ENCODE measurements at regions not wholly inside any gene's neighbourhood (a gene's known extent, or its start where the extent isn't known, plus 50 kb on each side); places are given as distances from the start of the nearest gene placed in this dataset.

DNA sequence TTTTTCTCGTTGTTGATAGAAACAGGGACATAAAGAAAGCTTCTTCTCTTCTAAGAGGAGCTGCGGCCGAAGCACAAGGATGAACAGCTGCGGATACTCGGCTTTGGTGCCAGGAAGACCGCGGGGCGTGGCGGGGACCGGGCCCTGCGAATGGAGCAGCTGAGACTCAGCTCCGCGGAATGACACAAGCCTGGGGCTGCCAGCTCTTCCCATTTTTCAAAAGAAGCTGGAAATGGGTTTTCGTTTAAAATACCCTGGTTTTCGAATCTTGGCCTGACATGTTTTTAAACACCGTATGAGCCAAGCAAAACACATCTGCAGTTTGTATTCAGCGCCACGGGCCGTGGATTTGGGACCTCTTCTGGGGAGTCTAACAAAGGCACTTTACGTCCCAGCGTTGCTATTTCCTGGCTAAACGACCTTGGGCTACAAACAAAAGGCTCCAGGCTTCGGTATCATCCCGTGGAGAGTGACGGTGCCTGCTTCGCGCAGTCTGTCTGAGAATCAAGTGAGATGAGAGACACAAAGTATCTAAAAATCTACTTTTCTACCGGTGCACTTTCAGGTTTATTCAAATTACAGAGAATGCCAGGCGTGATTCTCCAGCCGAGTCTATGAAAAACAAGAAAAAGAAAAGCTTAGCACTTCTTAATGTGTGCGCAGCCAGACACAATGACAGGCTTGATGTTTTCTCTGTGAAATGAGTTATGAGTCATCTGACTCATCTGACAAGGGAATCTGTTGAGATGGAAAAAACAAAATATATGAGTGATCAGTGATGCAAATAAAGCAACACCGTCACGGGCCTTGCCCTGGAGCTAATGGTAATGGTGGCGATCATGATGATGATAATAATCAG is 114.0 kb upstream of the TMEM132D start:
- H3K4me3 Mint-ChIP-seq (ENCODE audit: unreplicated experiment) = peak overlapping the region; percentile 23
- DNase-seq (ENCODE audit: unreplicated experiment) = peak; percentile 35
- H3K4me1 Mint-ChIP-seq (ENCODE audit: insufficient read depth, unreplicated experiment) = peaks cover 4% of the 10 kb centered on the region
- POLR2A ChIA-PET = interaction anchor here (1.9 kb wide), 1 partner anchor 1194 kb away, joined by 5 read pairs; the partner anchor contains the start of gene SLC15A4
- no peaks in the 10 kb centered on the region for H3K36me3 Mint-ChIP-seq (ENCODE audit: insufficient read depth, unreplicated experiment)
- no peak for TF ChIP-seq CTCF (IDR thresholded peaks at IDR 0.05; ENCODE audit: unreplicated experiment)
- H3K27ac Mint-ChIP-seq (ENCODE audit: low read depth, unreplicated experiment) = no peak overlapping the region
- no peaks in the 10 kb centered on the region for H3K27me3 Mint-ChIP-seq (ENCODE audit: insufficient read depth, unreplicated experiment)
- intact Hi-C loops (cut with micrococcal nuclease) = no loop called here
- BruUV-seq (replicated peaks) = no TSS peak
- CTCF ChIA-PET = interaction anchor here (0.6 to 5.6 kb wide), 10 partner anchors 9 to 824 kb away, joined by 3 to 49 read pairs (median 4); no protein-coding TSS in a partner anchor
- H3K9me3 Mint-ChIP-seq (ENCODE audit: unreplicated experiment) = no peaks in the 10 kb centered on the region

- intact Hi-C loops (cut with micrococcal nuclease) = no loop called here
- Mint-ChIP-seq H3K27ac (ENCODE audit: low read depth, unreplicated experiment) (no peak overlapping the region), H3K27me3 (ENCODE audit: insufficient read depth, unreplicated experiment) (peaks cover 7% of the 10 kb centered on the region), H3K36me3 (ENCODE audit: insufficient read depth, unreplicated experiment) (peaks cover 5% of the 10 kb centered on the region), H3K9me3 (ENCODE audit: unreplicated experiment) (no peaks in the 10 kb centered on the region), H3K4me1 (ENCODE audit: insufficient read depth, unreplicated experiment) (peaks cover 4% of the 10 kb centered on the region), H3K4me3 (ENCODE audit: unreplicated experiment) (no peak overlapping the region)
- DNase-seq (ENCODE audit: unreplicated experiment) = no peak
- no peak for TF ChIP-seq CTCF (IDR thresholded peaks at IDR 0.05; ENCODE audit: unreplicated experiment)
- CTCF ChIA-PET = interaction anchor here (0.9 to 5.6 kb wide), 5 partner anchors 9 to 331 kb away, joined by 3 to 49 read pairs (median 4); no protein-coding TSS in a partner anchor
- POLR2A ChIA-PET = interaction anchor here (1.9 kb wide), 1 partner anchor 1194 kb away, joined by 5 read pairs; the partner anchor contains the start of gene SLC15A4
- no TSS peak for BruUV-seq (replicated peaks)
These were observed 114.8 kb upstream of the TMEM132D start for GRCh38 chr12:130018614-130019013.

DNA sequence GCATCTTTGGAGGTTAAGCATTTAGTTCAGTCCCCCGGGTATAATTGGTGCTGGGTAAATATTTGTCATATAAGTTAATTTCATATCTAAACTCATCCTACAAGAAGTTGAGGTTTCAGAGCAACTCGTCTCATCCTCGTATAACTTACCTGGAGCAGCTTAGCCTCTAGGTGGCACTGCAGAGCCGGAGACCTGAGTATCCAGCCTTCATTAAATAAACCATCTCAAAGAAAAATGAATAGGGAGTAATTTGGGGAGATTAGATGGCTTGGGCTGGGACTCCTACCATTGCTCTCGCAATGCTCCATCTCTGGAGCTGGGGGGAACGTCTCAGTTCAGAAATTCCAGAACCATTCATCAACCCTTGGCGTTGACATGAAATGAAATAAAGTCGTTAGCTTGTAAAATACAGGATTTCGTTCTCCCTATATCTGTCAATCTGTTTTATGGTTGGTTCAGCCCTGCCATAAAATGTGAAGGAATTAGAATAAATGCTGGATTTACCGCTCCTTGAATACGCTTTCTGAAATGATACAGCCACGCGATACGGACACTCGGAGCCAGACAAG is 122.9 kb upstream of the TMEM132D start:
- Mint-ChIP-seq H3K4me3 (ENCODE audit: unreplicated experiment) (no peak overlapping the region), H3K4me1 (ENCODE audit: insufficient read depth, unreplicated experiment) (no peaks in the 10 kb centered on the region), H3K27me3 (ENCODE audit: insufficient read depth, unreplicated experiment) (peaks cover 49% of the 10 kb centered on the region), H3K36me3 (ENCODE audit: insufficient read depth, unreplicated experiment) (peaks cover 6% of the 10 kb centered on the region), H3K9me3 (ENCODE audit: unreplicated experiment) (no peaks in the 10 kb centered on the region), H3K27ac (ENCODE audit: low read depth, unreplicated experiment) (no peak overlapping the region)
- intact Hi-C loops (cut with micrococcal nuclease) = loop anchor here (5.0 kb wide), 1 partner anchor 311 kb away; the partner anchor contains the start of gene PIWIL1
- CTCF ChIA-PET = interaction anchor here (0.5 to 3.8 kb wide), 32 partner anchors 8 to 1491 kb away, joined by 3 to 30 read pairs (median 4); no protein-coding TSS in a partner anchor
- POLR2A ChIA-PET = no interaction called here
- peak; percentile 38 for TF ChIP-seq CTCF (IDR thresholded peaks at IDR 0.05; ENCODE audit: unreplicated experiment)
- no TSS peak for BruUV-seq (replicated peaks)
- peak; percentile 62 for DNase-seq (ENCODE audit: unreplicated experiment)

- no TSS peak for BruUV-seq (replicated peaks)
- H3K27me3 Mint-ChIP-seq (ENCODE audit: insufficient read depth, unreplicated experiment) = peaks cover 49% of the 10 kb centered on the region
- H3K9me3 Mint-ChIP-seq (ENCODE audit: unreplicated experiment) = no peaks in the 10 kb centered on the region
- no peak for TF ChIP-seq CTCF (IDR thresholded peaks at IDR 0.05; ENCODE audit: unreplicated experiment)
- no peak overlapping the region for H3K4me3 Mint-ChIP-seq (ENCODE audit: unreplicated experiment)
- ChIA-PET CTCF (interaction anchor here (0.5 to 3.8 kb wide), 8 partner anchors 9 to 1665 kb away, joined by 3 to 30 read pairs (median 11); no protein-coding TSS in a partner anchor), POLR2A (interaction anchor here (0.8 kb wide), 1 partner anchor 293 kb away, joined by 3 read pairs; no protein-coding TSS in a partner anchor)
- H3K4me1 Mint-ChIP-seq (ENCODE audit: insufficient read depth, unreplicated experiment) = no peaks in the 10 kb centered on the region
- intact Hi-C loops (cut with micrococcal nuclease) = loop anchor here (5.0 kb wide), 1 partner anchor 310 kb away; the partner anchor contains the start of gene PIWIL1
- H3K27ac Mint-ChIP-seq (ENCODE audit: low read depth, unreplicated experiment) = no peak overlapping the region
- H3K36me3 Mint-ChIP-seq (ENCODE audit: insufficient read depth, unreplicated experiment) = peaks cover 6% of the 10 kb centered on the region
- DNase-seq (ENCODE audit: unreplicated experiment) = no peak
These were observed 124.0 kb upstream of the TMEM132D start for GRCh38 chr12:130027798-130028197.
